ENCODE measurements at regions not wholly inside any gene's neighbourhood (a gene's known extent, or its start where the extent isn't known, plus 50 kb on each side); places are given as distances from the start of the nearest gene placed in this dataset.

- peaks cover 3% of the 10 kb centered on the region for H3K4me1 ChIP-seq (ENCODE audit: control insufficient read depth, insufficient read depth, low read length, poor library complexity, severe bottlenecking)
- H3K4me3 ChIP-seq (ENCODE audit: extremely low read depth, insufficient read depth, low read length, poor library complexity, severe bottlenecking), result no peak overlapping the region
- H3K27ac ChIP-seq (ENCODE audit: low read depth, low read length, severe bottlenecking), result no peak overlapping the region
- no CpG with 5 or more reads among the region's 2 CpGs for WGBS, 2 experiments (ENCODE audit: insufficient coverage in 2 of 2)
- H3K36me3 ChIP-seq (ENCODE audit: control insufficient read depth, insufficient read depth, low read length), result no peaks in the 10 kb centered on the region
- no peaks in the 10 kb centered on the region for H3K9me3 ChIP-seq (ENCODE audit: control insufficient read depth, low read length)
These were observed 280.4 kb downstream of the CDH9 start for GRCh38 chr5:26757941-26758340.

- Histone ChIP-seq H3K36me3 (ENCODE audit: control insufficient read depth, insufficient read depth, low read length) (no peaks in the 10 kb centered on the region), H3K4me1 (ENCODE audit: control insufficient read depth, insufficient read depth, low read length, poor library complexity, severe bottlenecking) (no peaks in the 10 kb centered on the region), H3K4me3 (ENCODE audit: extremely low read depth, insufficient read depth, low read length, poor library complexity, severe bottlenecking) (no peak overlapping the region), H3K27ac (ENCODE audit: low read depth, low read length, severe bottlenecking) (no peak overlapping the region), H3K9me3 (ENCODE audit: control insufficient read depth, low read length) (no peaks in the 10 kb centered on the region)
- WGBS, 2 experiments (ENCODE audit: insufficient coverage in 2 of 2), result 50% methylated on average over 1 of the region's 1 CpG; no CpG with 5 or more reads in 1 of the 2 experiments
These were observed 288.6 kb downstream of the CDH9 start for GRCh38 chr5:26749829-26750228.

- H3K4me3 ChIP-seq (ENCODE audit: extremely low read depth, insufficient read depth, low read length, poor library complexity, severe bottlenecking), result no peak overlapping the region
- no peaks in the 10 kb centered on the region for H3K36me3 ChIP-seq (ENCODE audit: control insufficient read depth, insufficient read depth, low read length)
- no peak overlapping the region for H3K27ac ChIP-seq (ENCODE audit: low read depth, low read length, severe bottlenecking)
- H3K9me3 ChIP-seq (ENCODE audit: control insufficient read depth, low read length), result no peaks in the 10 kb centered on the region
- no peaks in the 10 kb centered on the region for H3K4me1 ChIP-seq (ENCODE audit: control insufficient read depth, insufficient read depth, low read length, poor library complexity, severe bottlenecking)
These were observed 298.2 kb downstream of the CDH9 start for GRCh38 chr5:26740182-26740581.

GRCh38 chr5:26737348-26738265, 300.8 kb downstream of the CDH9 start:
- Histone ChIP-seq H3K4me1 (ENCODE audit: control insufficient read depth, insufficient read depth, low read length, poor library complexity, severe bottlenecking) (no peaks in the 10 kb centered on the region), H3K36me3 (ENCODE audit: control insufficient read depth, insufficient read depth, low read length) (no peaks in the 10 kb centered on the region), H3K4me3 (ENCODE audit: extremely low read depth, insufficient read depth, low read length, poor library complexity, severe bottlenecking) (no peak overlapping the region), H3K9me3 (ENCODE audit: control insufficient read depth, low read length) (no peaks in the 10 kb centered on the region), H3K27ac (ENCODE audit: low read depth, low read length, severe bottlenecking) (no peak overlapping the region)
- whole genome bisulfite sequencing, 2 experiments (ENCODE audit: insufficient coverage in 2 of 2), result no CpG with 5 or more reads among the region's 1 CpG

- WGBS, 2 experiments (ENCODE audit: insufficient coverage in 2 of 2), result 80 to 100% methylated on average over 1 to 2 of the region's 3 CpGs
- H3K36me3 ChIP-seq (ENCODE audit: control insufficient read depth, insufficient read depth, low read length), result no peaks in the 10 kb centered on the region
These were observed 310.5 kb downstream of the CDH9 start for GRCh38 chr5:26727916-26728315.

GRCh38 chr5:26719803-26720202, 318.6 kb downstream of the CDH9 start:
- no peak overlapping the region for H3K27ac ChIP-seq (ENCODE audit: low read depth, low read length, severe bottlenecking)
- H3K36me3 ChIP-seq (ENCODE audit: control insufficient read depth, insufficient read depth, low read length), result no peaks in the 10 kb centered on the region
- no peaks in the 10 kb centered on the region for H3K4me1 ChIP-seq (ENCODE audit: control insufficient read depth, insufficient read depth, low read length, poor library complexity, severe bottlenecking)
- no peak overlapping the region for H3K4me3 ChIP-seq (ENCODE audit: extremely low read depth, insufficient read depth, low read length, poor library complexity, severe bottlenecking)
- no peaks in the 10 kb centered on the region for H3K9me3 ChIP-seq (ENCODE audit: control insufficient read depth, low read length)

More at GRCh38 chr5:26727916-26728315, 310.5 kb downstream of the CDH9 start:
- no peaks in the 10 kb centered on the region for H3K4me1 ChIP-seq (ENCODE audit: control insufficient read depth, insufficient read depth, low read length, poor library complexity, severe bottlenecking)
- no peak overlapping the region for H3K4me3 ChIP-seq (ENCODE audit: extremely low read depth, insufficient read depth, low read length, poor library complexity, severe bottlenecking)
- H3K27ac ChIP-seq (ENCODE audit: low read depth, low read length, severe bottlenecking), result no peak overlapping the region
- no peaks in the 10 kb centered on the region for H3K9me3 ChIP-seq (ENCODE audit: control insufficient read depth, low read length)

GRCh38 chr5:26700759-26701384, 337.5 kb downstream of the CDH9 start:
- H3K9me3 ChIP-seq (ENCODE audit: control insufficient read depth, low read length), result no peaks in the 10 kb centered on the region
- WGBS, 2 experiments (ENCODE audit: insufficient coverage in 2 of 2), result no CpG with 5 or more reads among the region's 2 CpGs
- no peak overlapping the region for H3K27ac ChIP-seq (ENCODE audit: low read depth, low read length, severe bottlenecking)
- H3K4me3 ChIP-seq (ENCODE audit: extremely low read depth, insufficient read depth, low read length, poor library complexity, severe bottlenecking), result no peak overlapping the region
- H3K4me1 ChIP-seq (ENCODE audit: control insufficient read depth, insufficient read depth, low read length, poor library complexity, severe bottlenecking), result no peaks in the 10 kb centered on the region
- no peaks in the 10 kb centered on the region for H3K36me3 ChIP-seq (ENCODE audit: control insufficient read depth, insufficient read depth, low read length)

GRCh38 chr5:26692952-26693351, 345.4 kb downstream of the CDH9 start:
- Histone ChIP-seq H3K36me3 (ENCODE audit: control insufficient read depth, insufficient read depth, low read length) (no peaks in the 10 kb centered on the region), H3K4me3 (ENCODE audit: extremely low read depth, insufficient read depth, low read length, poor library complexity, severe bottlenecking) (no peak overlapping the region), H3K9me3 (ENCODE audit: control insufficient read depth, low read length) (no peaks in the 10 kb centered on the region), H3K27ac (ENCODE audit: low read depth, low read length, severe bottlenecking) (no peak overlapping the region), H3K4me1 (ENCODE audit: control insufficient read depth, insufficient read depth, low read length, poor library complexity, severe bottlenecking) (no peaks in the 10 kb centered on the region)
- WGBS, 2 experiments (ENCODE audit: insufficient coverage in 2 of 2), result 93 to 97% methylated on average over 3 of the region's 5 CpGs

GRCh38 chr5:26691486-26691885, 346.9 kb downstream of the CDH9 start:
- Histone ChIP-seq H3K36me3 (ENCODE audit: control insufficient read depth, insufficient read depth, low read length) (no peaks in the 10 kb centered on the region), H3K4me3 (ENCODE audit: extremely low read depth, insufficient read depth, low read length, poor library complexity, severe bottlenecking) (no peak overlapping the region), H3K4me1 (ENCODE audit: control insufficient read depth, insufficient read depth, low read length, poor library complexity, severe bottlenecking) (no peaks in the 10 kb centered on the region), H3K9me3 (ENCODE audit: control insufficient read depth, low read length) (no peaks in the 10 kb centered on the region), H3K27ac (ENCODE audit: low read depth, low read length, severe bottlenecking) (no peak overlapping the region)

GRCh38 chr5:26690511-26690910, 347.9 kb downstream of the CDH9 start:
- no peaks in the 10 kb centered on the region for H3K4me1 ChIP-seq (ENCODE audit: control insufficient read depth, insufficient read depth, low read length, poor library complexity, severe bottlenecking)
- no peak overlapping the region for H3K27ac ChIP-seq (ENCODE audit: low read depth, low read length, severe bottlenecking)
- H3K9me3 ChIP-seq (ENCODE audit: control insufficient read depth, low read length), result no peaks in the 10 kb centered on the region
- H3K36me3 ChIP-seq (ENCODE audit: control insufficient read depth, insufficient read depth, low read length), result no peaks in the 10 kb centered on the region
- no peak overlapping the region for H3K4me3 ChIP-seq (ENCODE audit: extremely low read depth, insufficient read depth, low read length, poor library complexity, severe bottlenecking)
- WGBS, 2 experiments (ENCODE audit: insufficient coverage in 2 of 2), result no CpG with 5 or more reads among the region's 1 CpG

- Histone ChIP-seq H3K4me3 (ENCODE audit: extremely low read depth, insufficient read depth, low read length, poor library complexity, severe bottlenecking) (no peak overlapping the region), H3K4me1 (ENCODE audit: control insufficient read depth, insufficient read depth, low read length, poor library complexity, severe bottlenecking) (no peaks in the 10 kb centered on the region), H3K9me3 (ENCODE audit: control insufficient read depth, low read length) (peaks cover 5% of the 10 kb centered on the region), H3K27ac (ENCODE audit: low read depth, low read length, severe bottlenecking) (no peak overlapping the region), H3K36me3 (ENCODE audit: control insufficient read depth, insufficient read depth, low read length) (no peaks in the 10 kb centered on the region)
- 100% methylated on average over 1 of the region's 1 CpG; no CpG with 5 or more reads in 1 of the 2 experiments for WGBS, 2 experiments (ENCODE audit: insufficient coverage in 2 of 2)
These were observed 356.5 kb downstream of the CDH9 start for GRCh38 chr5:26681861-26682260.

All from mesodermal cell (in vitro differentiated cells).